Mucosa of descending colon (tissue), 3 donors: ENCODE measurements at regions not wholly inside any gene's neighbourhood (a gene's known extent, or its start where the extent isn't known, plus 50 kb on each side); places are given as distances from the start of the nearest gene placed in this dataset.
A peak's percentile ranks its signal among the peaks of the same experiment; 100 is the strongest.
"Not testable (repeated sequence)": the region's sequence is repeated elsewhere in the genome, so short reads cannot be mapped to it uniquely, and the experiment has no call there.

Experiments
- ATAC-seq: fragments of 200-7000 bp; cut with Tn5 transposase; one replicate; pipeline ENCODE4 v1.9.1; 2020; ENCODE audit warnings: mild to moderate bottlenecking, moderate library complexity
- DNase-seq, 3 donors: peaks; one replicate each; pipeline ENCODE4 v3.0.0-alpha.2; 2020
- H3K36me3 ChIP-seq: fragments of 200-600 bp; one replicate; pipeline ENCODE4 v1.8.0; 2021; ENCODE audit warnings: low read depth, mild to moderate bottlenecking
- H3K4me1 ChIP-seq: fragments of 200-600 bp; one replicate; pipeline ENCODE4 v1.8.0; 2021; ENCODE audit warnings: low read depth, mild to moderate bottlenecking
- H3K4me3 ChIP-seq: fragments of 200-600 bp; one replicate; pipeline ENCODE4 v1.8.0; 2021; ENCODE audit warnings: mild to moderate bottlenecking
- H3K9me3 ChIP-seq: fragments of 200-600 bp; one replicate; pipeline ENCODE4 v1.8.0; 2021; ENCODE audit warnings: mild to moderate bottlenecking
- CTCF ChIP-seq: fragments of 200-600 bp; IDR thresholded peaks from one replicate; pipeline ENCODE4 v1.8.0; 2022; ENCODE audit warnings: antibody characterized with exemption, mild to moderate bottlenecking
- intact Hi-C, 2 donors: fragments of 100-400 bp; cut with DNase I in 1 of 2; cut with micrococcal nuclease in 1 of 2; formaldehyde crosslinking; loops; one replicate each; pipeline versions ENCODE4 v1.11.0 to v1.11.1; 2022; cut with DNase I, micrococcal nuclease
- donor health status: DM: no; HTN: no; CAD: no; lungs with moderate emphysema.
- donor health status: DM: no; HTN: no; CAD: no.
- donor health status: DM: no; HTN: yes; CAD: no.

GRCh38 chr2:129827311-129828090 is 152.0 kb upstream of the RAB6C start:
- Histone ChIP-seq H3K36me3 (no peaks in the 10 kb centered on the region), H3K9me3 (peaks cover 8% of the 10 kb centered on the region), H3K4me3 (no peak overlapping the region), H3K4me1 (no peaks in the 10 kb centered on the region)
- ATAC-seq (peak; percentile 56), DNase-seq (no peak)
- TF ChIP-seq CTCF, result no peak
- intact Hi-C loops, result no loop called here

- ATAC-seq (no peak), DNase-seq (no peak)
- no peak for TF ChIP-seq CTCF
- H3K36me3 ChIP-seq, result no peaks in the 10 kb centered on the region
- H3K4me3 ChIP-seq, result no peak overlapping the region
- H3K9me3 ChIP-seq, result peaks cover 8% of the 10 kb centered on the region
- intact Hi-C loops, result no loop called here
- no peaks in the 10 kb centered on the region for H3K4me1 ChIP-seq
These were observed 150.7 kb upstream of the RAB6C start for GRCh38 chr2:129828792-129829191.

GRCh38 chr2:129829588-129829987 is 149.9 kb upstream of the RAB6C start:
- no peak for TF ChIP-seq CTCF
- H3K4me3 ChIP-seq, result no peak overlapping the region
- ATAC-seq (no peak), DNase-seq (no peak)
- no peaks in the 10 kb centered on the region for H3K36me3 ChIP-seq
- H3K4me1 ChIP-seq, result no peaks in the 10 kb centered on the region
- H3K9me3 ChIP-seq, result peaks cover 8% of the 10 kb centered on the region
- intact Hi-C loops, result no loop called here

GRCh38 chr2:129831018-129831417 is 148.4 kb upstream of the RAB6C start:
- no peak for ATAC-seq
- Histone ChIP-seq H3K4me3 (no peak overlapping the region), H3K9me3 (peaks cover 8% of the 10 kb centered on the region), H3K4me1 (no peaks in the 10 kb centered on the region), H3K36me3 (no peaks in the 10 kb centered on the region)
- no peak for DNase-seq
- intact Hi-C loops, result no loop called here
- no peak for TF ChIP-seq CTCF

- ATAC-seq, H3K36me3 ChIP-seq, H3K9me3 ChIP-seq, intact Hi-C loops, H3K4me3 ChIP-seq, DNase-seq, H3K4me1 ChIP-seq: not testable (repeated sequence)
These were observed 146.0 kb upstream of the RAB6C start for GRCh38 chr2:129833465-129833864.

- no peak for ATAC-seq
- no peaks in the 10 kb centered on the region for H3K9me3 ChIP-seq
- no peak overlapping the region for H3K4me3 ChIP-seq
- H3K36me3 ChIP-seq, result no peaks in the 10 kb centered on the region
- TF ChIP-seq CTCF, result no peak
- no peak for DNase-seq
- intact Hi-C loops, result no loop called here
- no peaks in the 10 kb centered on the region for H3K4me1 ChIP-seq
These were observed 132.4 kb upstream of the RAB6C start for GRCh38 chr2:129847043-129847442.
